NK-92 treated with Interleukin-12 subunit alpha and Interleukin-12 subunit beta, amount 100 ng/mL, for 24 hours (cell line): ENCODE measurements at regions not wholly inside any gene's neighbourhood (a gene's known extent, or its start where the extent isn't known, plus 50 kb on each side); places are given as distances from the start of the nearest gene placed in this dataset.

Experiments used
- DNase-seq: peaks from one replicate; lab custom pipeline; 2025; lab: John Stamatoyannopoulos, UW

DNA sequence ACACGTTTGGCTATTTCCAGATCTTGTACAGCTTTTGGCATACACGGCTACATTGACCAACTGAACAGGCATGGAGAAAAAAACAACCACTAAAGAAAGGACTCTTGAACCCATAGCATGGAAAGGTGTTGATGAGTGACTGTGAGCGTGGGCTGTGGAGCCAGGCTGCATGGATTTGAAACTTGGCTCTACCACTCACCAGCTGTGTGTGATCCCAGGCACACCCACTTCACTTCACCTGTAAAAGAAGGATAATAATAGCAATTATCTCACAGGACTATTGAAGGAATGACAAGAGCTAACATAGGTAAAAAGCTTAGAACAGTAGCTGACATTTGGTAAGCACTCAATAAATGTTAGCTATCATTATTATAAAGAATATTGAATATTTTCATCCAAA, 301.7 kb upstream of the CPEB2 start:
- DNase-seq, result no peak

DNA sequence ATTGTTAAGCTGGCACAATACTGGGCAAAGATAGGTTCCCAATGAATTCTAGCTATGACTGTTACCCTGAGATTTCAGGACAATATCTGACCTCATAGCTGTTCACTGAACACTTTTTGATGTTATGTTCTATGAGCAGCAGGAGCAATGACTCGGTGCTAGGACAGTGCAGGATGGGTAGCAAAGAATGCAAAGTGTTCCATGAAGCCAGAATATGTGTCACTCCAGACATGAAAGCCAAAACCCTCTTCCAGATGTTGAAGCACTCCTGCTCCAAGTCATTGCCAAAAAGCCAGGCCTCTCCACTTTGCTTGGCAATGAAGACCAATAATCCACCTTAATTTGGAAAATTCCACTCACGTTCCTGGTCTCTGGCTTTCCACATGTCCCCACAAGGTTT, 300.9 kb upstream of the CPEB2 start:
- no peak for DNase-seq

DNA sequence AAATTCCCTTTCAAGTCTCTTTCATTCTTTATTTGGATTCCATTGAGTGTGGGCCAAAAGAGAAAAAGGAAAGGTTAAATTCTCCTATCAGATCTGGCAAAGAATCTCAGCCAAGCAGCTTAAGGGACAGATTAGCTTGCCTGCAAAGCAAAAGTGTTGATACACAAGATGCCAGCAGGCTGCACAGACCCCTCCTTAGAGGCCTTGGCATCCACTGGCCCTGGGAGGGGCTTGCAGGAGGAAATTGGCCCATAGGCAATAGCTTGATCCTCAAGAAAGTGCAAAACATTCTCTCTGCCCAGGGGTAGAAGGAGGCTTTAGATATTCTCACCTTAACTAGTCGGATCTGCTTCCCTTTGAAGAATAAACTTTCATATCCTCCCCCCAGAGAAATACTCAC, 300.4 kb upstream of the CPEB2 start:
- DNase-seq, result no peak

DNA sequence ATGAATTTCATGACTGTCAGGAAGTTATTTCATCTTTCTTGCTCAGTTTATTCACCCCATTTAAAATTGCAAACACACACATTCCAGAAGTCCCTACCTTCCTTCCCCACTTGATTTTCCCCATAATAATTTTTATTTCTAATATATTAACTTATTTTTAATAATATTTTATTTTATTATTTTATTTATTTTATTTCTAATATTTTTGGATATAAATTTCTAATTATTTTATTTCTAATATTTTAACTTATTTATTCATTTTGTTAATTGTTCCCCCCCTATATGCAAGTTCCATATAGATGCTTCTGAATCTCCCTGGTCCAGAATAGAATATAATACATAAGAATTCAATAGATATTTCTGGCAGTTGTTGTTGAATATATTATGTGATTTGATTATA, 293.7 kb upstream of the CPEB2 start:
- no peak for DNase-seq

DNA sequence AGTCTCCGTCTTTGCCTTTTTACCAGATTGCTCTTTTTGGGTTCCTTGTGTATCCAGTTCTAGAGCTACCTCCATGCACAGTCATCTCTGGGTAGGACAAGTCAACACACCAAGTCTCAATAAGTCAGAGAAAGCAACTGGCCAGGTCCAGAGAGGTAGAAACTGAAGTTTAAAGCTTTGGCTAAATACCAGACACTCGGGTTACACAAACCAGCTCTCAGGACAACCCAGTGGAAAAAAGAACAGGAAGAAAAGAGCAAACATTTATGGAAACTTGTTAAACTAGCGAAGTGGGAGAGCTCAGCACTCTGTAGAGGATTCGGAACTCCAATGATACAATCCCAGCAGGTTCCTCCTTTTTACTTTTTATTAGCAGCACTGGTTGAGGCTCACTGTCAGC, 291.0 kb upstream of the CPEB2 start:
- DNase-seq, result no peak

DNA sequence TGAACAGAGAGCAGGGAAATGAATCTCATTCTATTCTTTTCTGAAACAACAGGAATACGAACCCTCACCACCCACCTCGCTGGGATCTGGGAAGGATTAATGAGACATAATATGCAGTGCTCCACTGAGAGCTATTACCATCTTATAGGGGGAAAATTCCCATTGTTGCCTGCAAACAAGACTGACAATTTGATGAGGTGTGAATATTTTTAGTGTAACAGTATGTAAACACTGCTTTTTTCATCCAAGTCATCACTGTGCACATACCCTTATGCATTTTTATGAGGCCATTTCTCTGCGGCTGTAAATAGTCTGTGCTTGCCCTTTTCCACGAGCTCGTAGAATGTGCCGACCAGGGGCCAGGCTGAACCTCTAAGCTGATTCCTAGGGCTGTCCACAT, 285.6 kb upstream of the CPEB2 start:
- DNase-seq, result no peak

DNA sequence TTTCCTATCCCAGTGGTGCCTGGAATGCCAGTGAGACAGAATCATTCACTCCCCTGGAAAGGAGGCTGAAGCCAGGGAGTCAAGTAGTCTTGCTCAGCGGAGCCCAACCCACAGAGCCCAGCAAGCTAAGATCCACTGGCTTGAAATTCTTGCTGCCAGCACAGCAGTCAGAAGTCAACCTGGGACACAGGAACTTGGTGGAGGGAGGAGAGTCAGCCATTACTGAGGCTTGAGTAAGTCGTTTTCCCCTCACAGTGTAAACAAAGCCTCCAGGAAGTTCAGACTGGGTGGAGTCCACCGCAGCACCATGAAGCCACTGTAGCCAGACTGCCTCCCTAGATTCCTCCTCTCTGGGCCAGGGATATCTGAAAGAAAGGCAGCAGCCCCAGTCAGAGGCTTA, 283.2 kb upstream of the CPEB2 start:
- no peak for DNase-seq

DNA sequence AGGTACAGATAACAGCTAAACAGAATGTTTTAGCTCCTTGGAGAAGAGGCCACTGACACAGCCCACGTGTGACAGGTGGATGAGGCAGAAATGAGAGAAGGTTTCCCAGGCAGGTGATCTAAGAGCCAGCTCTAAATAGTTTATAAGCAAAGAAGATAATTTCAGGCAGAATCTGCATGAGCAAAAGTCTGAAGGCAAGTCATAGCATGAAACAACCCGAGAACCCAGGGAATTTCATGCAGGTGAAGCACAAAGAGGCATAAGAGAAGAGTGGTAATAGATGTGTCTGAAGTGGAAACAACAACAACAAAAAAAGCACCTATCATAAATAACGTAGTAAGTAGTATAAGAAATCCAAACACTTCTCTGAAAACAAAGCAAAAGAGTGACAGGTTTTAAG, 275.8 kb upstream of the CPEB2 start:
- DNase-seq, result no peak

DNA sequence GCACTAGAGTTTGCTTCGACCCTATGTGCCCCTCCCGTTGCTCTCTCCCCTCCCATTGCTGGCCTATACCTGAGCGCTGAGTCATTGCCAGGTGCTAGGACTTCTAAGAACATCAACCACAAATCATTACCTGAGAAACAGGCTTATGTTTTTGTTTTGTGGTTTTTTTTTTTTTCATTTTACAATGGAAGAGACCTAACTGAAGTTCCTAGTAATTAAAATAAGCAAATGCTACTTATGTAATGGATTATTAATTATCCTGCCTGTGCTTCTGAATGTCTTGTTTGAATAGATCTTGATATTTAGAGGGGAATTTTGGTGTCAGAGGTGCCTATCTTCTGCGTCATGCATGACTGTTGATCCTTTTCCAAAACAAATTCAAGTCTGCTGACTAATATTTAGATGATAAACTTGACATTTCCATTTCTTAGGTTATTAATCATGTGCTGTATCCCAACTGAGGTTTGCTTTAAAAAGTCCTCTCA, 275.4 kb upstream of the CPEB2 start:
- DNase-seq, result no peak

DNA sequence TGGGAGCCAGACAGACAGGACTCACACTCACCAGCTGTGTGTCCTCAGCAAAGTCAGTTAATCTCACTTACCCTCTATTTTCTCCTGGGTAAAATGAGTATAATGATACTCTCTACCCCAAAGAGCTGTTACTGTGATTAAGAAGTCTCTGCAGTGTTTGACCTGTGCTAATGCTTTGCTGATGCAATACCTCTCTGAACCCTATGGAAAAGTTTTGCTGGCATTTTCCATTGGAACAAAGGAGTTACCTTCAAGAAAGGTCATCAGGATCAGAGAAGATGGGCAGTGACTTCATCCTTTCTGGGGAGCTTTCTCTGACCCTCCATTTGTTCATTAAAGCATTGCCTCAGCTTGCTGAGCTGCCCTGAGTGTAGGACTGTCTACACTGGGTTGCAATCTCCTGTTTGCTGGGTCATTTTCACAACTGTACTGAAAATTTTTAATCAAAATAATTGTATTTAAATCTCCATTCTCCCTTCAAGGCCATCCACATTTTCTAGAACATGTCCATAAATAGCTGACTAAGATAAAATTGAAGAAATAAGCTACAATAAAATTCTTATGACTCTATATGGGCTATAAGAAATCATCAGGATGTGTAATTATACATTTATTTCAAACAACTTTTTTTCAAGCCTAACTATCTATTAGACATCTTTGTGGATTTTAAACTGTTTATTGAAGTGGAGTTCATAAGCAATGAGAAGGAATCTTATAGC, 272.8 kb upstream of the CPEB2 start:
- DNase-seq, result no peak

DNA sequence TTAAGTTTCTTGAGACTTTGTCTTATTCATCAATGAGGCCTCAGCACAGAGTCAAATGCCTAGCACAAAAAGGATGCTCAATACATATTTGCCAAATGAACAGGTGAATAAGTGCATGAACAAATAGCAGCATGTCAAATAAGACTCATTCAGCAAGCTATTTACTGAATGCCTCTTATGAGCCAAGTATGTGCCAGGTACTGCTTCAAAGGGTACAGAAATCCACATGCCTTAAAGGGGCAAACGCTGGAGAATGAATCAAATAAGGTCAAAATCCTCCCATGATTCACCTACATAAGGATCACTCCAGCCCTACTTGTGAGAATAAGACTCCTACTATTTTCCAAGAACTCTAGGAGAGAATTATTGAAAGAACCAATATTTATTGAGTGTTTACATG, 260.2 kb upstream of the CPEB2 start:
- no peak for DNase-seq

DNA sequence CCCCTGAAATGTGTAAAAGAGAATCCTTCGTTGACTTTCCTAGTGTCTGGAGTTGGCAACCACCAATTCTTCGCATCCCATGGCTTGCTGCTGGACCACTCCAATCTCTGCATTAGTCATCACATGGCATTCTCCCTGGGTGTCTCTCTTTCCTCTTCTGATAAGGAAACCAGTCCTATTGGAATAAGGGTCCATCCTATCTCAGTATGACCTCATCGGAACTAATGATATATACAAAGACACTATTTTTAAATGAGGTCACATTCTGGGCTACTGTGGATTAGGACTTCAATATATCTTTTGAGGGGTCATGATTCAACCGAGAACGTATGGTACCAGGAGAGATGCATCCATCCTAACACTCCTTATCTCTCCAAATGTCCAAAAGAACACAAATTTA, 259.1 kb upstream of the CPEB2 start:
- no peak for DNase-seq

DNA sequence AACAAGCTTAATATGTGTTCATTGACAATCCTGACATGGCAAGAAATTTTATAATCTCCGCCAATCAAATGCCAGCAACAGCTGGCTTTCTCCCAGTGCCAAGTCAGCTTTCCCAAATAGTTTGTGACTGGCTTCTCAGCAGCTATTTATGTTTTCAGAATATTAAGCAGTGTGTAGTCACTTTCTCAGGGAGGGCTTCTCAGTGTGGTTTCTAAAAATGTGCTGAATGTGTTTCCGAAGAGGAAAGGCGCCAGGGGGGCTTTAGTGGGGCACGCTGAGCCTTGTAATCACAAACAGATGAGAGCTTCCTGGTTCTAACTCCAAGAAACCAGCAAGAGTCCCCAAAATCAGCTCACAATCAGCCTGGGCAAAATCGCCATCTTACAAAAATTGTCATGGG, 258.7 kb upstream of the CPEB2 start:
- no peak for DNase-seq

DNA sequence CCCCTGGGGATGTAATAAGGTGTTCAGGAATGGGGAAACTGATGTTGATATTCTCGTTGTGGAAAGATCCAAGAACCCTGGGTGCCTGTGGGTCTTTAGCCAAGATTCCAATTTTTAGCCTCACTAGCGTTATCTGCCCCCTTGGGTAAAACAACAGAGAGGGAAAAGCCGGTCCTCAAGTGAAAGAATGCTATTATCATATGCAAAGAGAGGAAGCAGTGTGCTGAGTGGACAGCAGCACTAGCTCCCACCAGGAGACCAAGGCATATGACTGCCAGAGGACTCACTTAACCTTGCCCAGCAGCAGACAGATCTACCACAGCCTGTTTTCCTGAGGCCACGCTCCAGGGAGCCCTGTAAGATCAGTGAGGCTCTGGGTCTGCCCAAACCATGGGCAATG, 257.9 kb upstream of the CPEB2 start:
- DNase-seq, result no peak

DNA sequence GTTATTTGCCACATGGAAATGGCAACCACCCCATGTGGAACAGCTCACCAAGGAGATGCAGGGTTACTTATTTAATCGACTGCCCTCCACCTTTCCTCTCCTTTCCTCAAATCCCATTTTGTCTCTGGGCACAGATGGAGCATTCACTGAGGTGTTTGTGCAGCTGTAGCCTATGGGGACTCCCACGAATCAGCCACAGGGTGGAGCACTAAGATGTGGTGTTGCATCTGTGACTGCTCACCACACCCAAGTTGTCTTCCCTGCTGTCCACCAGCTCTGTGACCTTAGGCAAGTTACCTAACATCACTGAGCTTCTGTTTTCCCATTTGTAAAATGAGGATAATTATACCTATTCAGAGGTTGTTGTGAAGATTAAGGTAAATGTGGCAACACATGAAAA, 252.4 kb upstream of the CPEB2 start:
- DNase-seq, result peak; percentile 0

DNA sequence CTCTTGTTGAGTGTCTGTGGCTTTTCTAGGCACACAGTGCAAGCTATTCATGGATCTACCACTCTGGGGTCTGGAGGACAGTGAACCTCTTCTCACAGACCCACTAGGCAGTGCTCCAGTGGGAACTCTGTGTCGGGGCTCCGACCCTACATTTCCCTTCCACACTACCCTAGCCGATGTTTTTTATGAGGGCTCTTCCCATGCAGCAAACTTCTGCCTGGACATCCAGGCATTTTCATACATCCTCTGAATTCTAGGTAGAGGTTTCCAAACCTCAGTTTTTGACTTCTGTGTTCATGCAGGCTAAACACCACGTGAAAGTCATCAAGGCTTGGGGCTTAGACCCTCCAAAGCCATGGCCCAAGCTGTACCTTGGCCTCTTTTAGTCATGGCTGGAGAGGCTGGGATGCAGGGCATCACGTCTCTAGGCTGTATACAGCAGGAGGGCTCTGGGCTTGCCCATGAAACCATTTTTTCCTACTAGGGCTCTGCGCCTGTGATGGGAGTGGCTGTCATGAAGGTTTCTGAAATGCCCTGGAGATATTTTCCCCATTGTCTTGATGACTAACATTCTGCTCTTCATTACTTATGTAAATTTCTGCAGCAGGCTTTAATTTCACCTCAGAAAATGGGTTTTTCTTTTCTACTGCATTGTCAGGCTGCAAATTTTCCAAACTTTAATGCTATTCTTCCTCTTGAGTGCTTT, 249.8 kb upstream of the CPEB2 start:
- DNase-seq, result no peak

DNA sequence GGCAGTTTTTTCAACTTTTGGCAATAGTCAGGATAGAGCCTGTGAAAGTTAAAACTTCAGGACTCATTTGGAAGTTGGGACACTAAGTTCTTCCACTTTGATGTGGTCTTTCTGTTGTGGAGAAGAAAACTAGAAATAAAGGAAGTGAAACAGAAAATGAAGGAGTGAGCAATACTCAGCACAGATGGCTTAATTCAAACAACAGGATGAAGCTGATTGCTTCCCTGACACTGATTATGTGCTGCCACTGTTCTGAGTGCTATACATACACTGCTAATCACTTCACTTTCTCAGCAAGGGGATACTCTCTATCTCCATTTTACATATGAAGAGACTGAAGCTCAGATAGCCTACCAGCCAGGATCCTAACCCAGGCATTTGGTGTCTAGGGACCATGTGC, 235.1 kb upstream of the CPEB2 start:
- no peak for DNase-seq

DNA sequence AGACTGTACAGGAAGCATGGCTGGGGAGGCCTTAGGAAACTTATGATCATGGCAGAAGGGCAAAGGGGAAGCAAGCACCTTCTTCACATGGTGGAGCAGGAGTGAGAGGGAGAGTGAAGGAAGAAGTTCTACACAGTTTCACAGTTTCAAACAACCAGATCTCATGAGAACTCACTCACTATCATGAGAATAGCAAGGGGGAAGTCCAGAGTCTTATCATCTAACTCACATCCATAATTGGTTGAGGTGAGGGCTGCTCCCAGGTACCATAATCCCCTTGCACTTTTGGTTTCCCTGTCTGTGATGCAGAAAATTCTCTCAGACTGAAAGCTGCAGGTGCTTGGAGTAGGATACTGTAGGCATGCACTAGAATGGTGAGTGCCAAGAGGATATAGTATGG, 233.8 kb upstream of the CPEB2 start:
- no peak for DNase-seq

DNA sequence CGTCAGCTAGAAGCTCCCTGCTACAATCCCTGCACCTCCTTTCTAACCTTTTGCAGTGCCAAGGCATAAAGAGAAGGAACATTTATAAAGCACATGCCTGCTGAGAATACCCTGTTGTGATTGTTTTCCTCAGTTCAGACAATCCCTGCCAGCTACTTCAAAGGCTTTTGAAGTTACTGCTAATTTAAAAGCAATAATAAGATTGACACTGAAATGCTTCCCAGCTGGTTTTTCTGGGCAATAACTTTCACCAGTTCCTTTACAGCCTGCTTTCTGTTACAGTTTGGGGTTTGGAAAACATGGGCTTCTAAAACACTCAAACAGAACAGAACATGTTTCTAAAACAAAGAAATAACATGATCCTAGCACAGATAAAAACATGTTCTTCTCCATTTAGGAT, 232.3 kb upstream of the CPEB2 start:
- no peak for DNase-seq

DNA sequence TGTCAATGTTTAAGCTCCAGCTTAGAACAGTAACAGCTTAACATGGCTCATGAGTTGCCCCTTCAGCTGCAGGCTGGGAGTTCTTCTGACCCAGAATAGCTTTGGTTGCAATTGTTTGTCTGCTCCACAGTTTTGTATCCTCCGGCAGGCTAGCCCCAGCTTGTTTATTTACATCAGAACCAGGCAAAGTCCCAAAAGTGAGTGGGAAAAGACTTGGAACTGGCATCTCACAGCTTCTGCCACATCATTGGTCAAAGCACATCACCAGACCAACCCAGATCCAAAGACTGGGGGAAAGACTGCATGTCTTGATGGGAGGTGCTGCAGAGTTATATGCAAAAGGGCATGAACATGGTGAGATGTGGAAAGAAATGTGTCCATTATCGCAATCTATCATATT, 231.2 kb upstream of the CPEB2 start:
- DNase-seq, result no peak

DNA sequence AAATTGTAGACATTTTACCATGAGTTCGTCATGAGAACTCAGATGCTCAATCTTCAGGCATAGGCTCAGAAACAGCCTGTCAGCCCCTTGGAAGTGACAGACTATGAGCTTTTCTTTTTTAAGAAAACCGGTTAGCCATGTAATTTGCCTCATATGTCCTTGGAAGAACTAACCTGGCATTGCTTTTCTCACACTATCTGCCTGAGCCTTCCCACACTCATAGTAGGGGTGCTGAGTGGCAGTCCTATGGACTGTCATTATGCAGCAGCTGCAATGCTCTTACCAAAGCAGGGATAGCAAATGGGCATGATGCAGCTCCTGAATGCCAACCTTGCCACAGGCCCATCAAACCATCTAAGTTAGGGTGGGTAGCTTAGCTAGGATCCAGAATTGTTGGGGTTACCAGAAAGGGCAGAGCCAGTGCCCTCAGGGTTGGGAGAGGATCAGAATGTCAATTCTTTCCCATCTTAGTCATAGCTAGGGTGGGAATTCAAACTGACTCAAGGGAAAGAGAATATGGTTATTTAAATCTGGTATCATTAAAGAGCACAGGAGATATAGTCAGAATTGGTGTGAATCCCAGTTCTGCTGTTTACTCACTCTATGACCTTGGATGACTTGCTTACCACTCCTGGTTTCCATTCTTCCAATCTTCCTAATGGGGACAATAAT, 230.6 kb upstream of the CPEB2 start:
- DNase-seq, result no peak

DNA sequence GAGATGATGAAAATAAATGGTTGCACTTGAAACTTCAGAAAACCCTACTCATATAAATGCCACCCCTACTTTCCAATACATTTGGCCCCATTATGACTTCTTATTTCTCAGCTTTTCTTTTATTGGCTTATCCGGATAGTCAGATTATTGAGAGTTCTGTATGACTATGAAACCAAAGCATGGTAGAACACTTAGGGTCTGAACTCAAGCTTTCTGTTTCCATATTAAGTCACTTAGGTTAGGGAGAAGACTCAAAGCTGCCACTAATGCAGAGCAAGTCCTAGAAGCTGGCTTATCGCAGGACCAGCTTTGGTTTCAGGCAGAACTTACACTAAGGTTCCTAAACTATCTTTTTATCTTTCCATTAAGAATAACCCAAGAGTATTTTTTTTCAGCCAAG, 229.9 kb upstream of the CPEB2 start:
- no peak for DNase-seq
